GM18498 (cell line): ENCODE measurements at regions not wholly inside any gene's neighbourhood (a gene's known extent, or its start where the extent isn't known, plus 50 kb on each side); places are given as distances from the start of the nearest gene placed in this dataset.

Experiments used
- ATAC-seq: cut with Tn5 transposase; IDR thresholded peaks from one replicate; pipeline ENCODE4 v1.9.1; 2021; ENCODE audit warnings: mild to moderate bottlenecking, moderate library complexity; ENCODE audit not compliant: unreplicated experiment

DNA sequence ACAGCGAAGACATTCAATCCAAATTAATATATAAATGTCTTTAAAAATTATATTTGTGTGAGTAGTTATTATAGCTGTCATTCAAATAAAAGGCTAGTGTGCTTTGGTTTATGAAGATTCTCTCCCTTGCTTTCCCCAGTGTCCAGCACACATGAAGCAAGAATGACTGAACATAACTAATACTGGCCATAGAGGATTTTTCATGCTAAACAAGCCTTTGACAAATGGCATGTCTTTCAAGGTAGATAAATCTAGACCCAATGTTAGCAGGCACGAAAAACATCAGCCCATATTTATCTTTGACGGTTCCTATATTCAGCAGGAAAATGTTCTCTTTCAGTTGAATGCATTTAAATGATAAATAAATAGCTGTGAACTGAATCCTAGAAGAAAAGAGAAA, 1234.4 kb downstream of the EPHA7 start:
- ATAC-seq = no peak

GRCh38 chr6:92181347-92181746, 1238.0 kb downstream of the EPHA7 start:
- ATAC-seq = no peak

DNA sequence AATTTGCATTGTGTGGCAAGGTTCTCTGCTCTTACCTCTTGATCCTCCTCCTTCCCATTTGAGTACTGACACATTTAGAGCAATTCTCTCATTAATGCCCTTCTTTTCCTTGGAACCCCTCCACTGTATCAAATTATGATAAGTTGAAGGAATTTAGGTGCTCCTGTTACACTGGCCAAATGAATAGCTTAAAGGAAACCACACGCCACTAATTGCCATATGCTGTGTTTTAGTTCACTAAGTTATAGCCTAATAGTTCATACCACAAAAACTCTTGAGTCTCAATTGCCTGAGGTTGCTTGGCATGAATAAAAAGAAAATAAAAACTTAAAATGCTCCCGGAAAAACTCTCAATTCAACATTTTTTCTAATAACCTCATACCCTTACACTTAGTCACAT, 1239.3 kb downstream of the EPHA7 start:
- no peak for ATAC-seq

GRCh38 chr6:92176666-92177065, 1242.7 kb downstream of the EPHA7 start:
- no peak for ATAC-seq

- ATAC-seq = no peak
Measured at GRCh38 chr6:92174398-92175073, 1244.8 kb downstream of the EPHA7 start.

DNA sequence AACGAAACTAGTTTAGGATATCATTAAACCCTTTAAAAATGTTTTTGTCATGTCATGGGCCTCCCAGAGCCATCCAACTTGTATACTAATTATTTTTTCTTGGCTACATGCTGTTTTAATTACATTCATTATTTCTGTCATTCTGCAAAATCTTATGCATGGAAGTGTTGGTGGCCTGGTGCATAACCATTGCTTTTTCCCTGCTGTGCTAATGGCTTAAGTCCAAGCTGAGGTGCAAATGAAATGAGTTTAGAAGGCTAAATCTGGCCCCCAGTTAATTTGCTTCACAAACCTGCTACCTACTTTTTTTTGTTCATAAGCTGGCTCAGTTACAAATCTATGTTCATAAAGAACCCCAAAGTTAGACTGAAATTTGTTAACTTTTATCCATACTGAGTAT, 1249.9 kb downstream of the EPHA7 start:
- no peak for ATAC-seq

GRCh38 chr6:92166666-92167065, 1252.7 kb downstream of the EPHA7 start:
- no peak for ATAC-seq

GRCh38 chr6:92161953-92162352, 1257.4 kb downstream of the EPHA7 start:
- ATAC-seq = no peak

- ATAC-seq = no peak
Measured at GRCh38 chr6:92160226-92160625, 1259.1 kb downstream of the EPHA7 start.

DNA sequence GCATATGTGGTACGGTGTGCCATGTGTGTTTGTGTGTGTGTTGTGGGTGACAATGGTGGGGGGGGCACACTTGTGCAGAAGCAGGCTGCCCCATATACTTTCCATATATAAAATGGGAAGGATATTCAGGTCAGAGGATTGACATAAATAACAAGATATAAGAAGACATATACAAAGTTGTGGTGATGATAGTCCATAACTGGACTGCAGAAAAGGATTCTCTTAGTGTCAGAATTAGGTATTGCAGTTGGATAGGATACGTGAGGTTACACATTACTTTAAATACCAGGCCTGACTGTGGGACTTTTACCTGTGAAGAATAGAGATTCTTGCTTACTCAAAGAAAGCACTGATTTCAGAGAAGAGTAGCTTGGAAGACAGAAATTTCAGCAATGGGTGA, 1260.3 kb downstream of the EPHA7 start:
- no peak for ATAC-seq

DNA sequence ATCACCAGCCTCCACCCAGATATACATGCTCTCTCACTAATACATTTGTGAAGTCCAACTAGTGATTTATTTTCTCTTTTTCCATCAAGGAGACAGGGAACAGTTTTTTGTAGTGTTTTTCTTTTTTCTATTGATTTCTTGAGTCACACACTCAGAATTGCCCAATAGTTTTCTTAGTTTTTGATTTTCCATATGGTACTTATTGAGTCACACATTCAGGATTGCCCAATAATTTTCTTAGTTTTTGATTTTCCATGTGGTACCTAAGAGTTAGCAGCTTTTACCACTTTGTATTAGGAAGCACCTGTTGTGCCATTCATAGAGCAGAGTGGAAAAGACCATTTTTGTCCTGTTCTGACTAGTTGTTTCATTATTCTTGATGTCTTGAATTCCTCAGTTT, 1268.8 kb downstream of the EPHA7 start:
- no peak for ATAC-seq

DNA sequence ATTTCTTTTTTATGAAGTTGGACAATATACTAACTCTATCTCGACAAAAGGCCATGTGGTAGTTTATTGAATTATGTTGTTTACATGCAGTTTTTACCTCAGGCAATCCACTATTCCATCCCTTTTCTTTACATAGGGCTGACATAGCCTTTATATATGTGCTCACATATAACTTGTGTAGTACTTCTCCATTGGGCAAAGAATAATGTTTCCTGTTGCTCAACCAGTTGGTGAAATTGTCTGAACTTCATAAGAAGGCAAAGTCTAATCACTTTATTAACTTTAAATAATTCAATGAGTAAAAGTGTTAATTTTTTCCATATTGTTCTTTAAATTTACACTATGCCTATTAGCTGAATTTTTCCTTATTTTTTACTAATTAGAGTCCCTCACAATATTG, 1272.1 kb downstream of the EPHA7 start:
- ATAC-seq = no peak

GRCh38 chr6:92139601-92140000, 1279.8 kb downstream of the EPHA7 start:
- no peak for ATAC-seq

DNA sequence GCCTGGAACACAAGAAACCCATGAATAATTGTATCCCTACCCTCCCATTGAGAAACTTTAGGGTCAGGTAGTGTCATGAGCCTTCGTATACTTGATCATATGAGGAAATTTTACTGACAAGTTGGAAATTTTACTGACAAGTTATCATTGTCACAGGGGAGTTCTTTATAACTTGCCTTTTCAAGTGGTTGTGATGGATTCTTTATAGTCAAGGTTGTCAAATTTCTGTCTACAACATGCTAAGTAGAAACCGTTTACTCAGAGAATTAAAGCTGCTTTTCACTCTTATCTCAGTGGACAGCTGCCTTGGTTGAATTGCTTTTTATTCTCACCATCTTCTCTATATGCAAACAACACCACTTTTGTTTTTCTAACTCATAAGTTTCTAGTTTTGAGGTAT, 1286.4 kb downstream of the EPHA7 start:
- ATAC-seq = no peak

- no peak for ATAC-seq
Measured at GRCh38 chr6:92132457-92132856, 1286.9 kb downstream of the EPHA7 start.

- ATAC-seq = no peak
Measured at GRCh38 chr6:92130944-92131343, 1288.4 kb downstream of the EPHA7 start.

DNA sequence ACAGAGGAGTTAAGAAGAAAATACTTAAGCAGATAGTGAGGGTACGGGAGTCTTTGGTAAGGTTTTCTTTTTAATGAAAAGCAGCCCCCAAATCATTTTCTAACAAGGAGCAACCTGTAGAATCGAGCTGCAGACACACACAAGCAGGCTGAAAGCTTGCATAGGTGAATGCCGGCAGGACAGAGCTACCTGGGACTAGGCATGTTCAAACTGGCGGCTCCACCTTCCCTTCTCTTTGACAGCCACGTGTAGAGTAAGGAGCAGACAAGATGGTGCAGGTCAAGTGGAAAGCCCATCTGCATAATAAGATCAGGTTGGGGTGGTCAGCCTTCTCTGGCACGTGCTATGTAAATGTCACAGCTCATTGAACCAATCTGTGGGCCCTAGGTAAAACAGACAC, 1292.4 kb downstream of the EPHA7 start:
- ATAC-seq = no peak

DNA sequence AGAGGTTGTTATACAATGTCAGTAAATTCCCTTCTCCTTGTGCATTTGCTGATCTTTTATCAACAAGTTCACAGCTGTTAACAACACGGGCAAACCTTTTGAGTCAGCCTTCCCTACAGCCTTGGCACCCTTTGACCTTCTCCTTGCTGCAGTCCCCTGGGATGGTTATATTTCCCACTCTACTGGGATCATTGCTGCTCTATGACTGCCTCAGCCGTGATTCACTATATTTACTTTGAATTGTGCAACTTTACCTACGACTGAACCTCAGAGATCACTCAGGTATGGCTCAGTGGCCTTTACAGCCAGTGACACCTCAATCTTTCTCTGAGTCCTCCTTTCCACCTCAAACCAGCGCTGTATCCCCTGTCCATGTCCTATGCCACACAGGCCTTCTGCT, 1293.3 kb downstream of the EPHA7 start:
- no peak for ATAC-seq

- ATAC-seq = no peak
Measured at GRCh38 chr6:92125681-92126080, 1293.7 kb downstream of the EPHA7 start.

- no peak for ATAC-seq
Measured at GRCh38 chr6:92124200-92124651, 1295.1 kb downstream of the EPHA7 start.

GRCh38 chr6:92122746-92123145, 1296.6 kb downstream of the EPHA7 start:
- ATAC-seq = no peak

DNA sequence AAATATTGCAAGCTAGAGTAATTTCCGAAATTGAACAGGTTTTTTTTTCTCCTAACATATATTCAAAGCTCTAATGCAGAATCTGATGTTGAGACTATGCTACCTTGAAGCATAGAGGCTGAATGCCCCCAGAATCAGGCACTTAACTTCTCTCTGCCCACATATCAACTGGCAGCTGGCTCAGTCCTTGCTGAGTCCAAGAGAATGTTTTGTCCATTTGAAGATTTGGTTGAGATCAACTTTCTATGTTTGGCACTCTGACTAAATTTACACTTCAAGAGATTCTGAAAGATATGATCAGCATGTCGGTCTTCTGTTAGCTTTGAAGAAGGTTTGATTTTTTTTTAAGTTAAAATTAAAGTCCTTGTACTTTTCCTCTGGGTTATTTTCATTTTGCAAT, 1298.1 kb downstream of the EPHA7 start:
- no peak for ATAC-seq

DNA sequence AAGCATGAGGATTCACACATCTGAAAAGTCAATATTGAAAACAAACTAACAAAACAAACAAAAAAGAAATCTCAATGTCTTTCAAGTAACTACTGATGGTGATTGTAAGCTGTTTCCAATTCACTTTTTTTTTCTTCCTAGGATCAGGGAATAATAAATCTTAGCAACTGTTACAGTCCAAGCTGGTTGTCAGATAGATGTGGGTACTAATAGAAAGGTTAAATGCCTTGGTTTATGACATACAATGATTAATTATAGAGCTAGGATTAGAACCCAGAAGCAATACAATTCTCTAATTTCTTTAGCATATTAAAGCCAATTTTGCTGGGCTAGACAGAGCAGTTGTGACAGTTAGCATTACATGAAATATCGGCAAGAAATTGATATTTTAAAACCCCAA, 1301.6 kb downstream of the EPHA7 start:
- ATAC-seq = no peak
